PFSK-1 (cell line): ENCODE measurements at regions not wholly inside any gene's neighbourhood (a gene's known extent, or its start where the extent isn't known, plus 50 kb on each side); places are given as distances from the start of the nearest gene placed in this dataset.

Experiments
- FOXP2 ChIP-seq: optimal IDR thresholded peaks from 2 replicates; pipeline ENCODE3; 2011; ENCODE audit warnings: borderline replicate concordance, control low read depth, inconsistent platforms; ENCODE audit not compliant: insufficient read depth; ENCODE audit errors: extremely low read length, extremely low read depth
- POLR2AphosphoS5 ChIP-seq: IDR thresholded peaks from 2 replicates; pipeline ENCODE4 v1.6.1; 2012; ENCODE audit warnings: low read depth, mild to moderate bottlenecking, control low read depth, low read length, moderate library complexity
- SIN3A ChIP-seq: IDR thresholded peaks from 2 replicates; pipeline ENCODE4 v1.6.1; 2012; ENCODE audit warnings: mild to moderate bottlenecking, low read length, moderate library complexity, borderline replicate concordance; ENCODE audit not compliant: insufficient read depth
- TAF1 ChIP-seq: IDR thresholded peaks from 2 replicates; pipeline ENCODE4 v1.6.1; 2012; ENCODE audit warnings: low read length, control low read depth, borderline replicate concordance; ENCODE audit not compliant: insufficient read depth
- TF ChIP-seq, protein P1 (sequence below), 2 experiments: IDR thresholded peaks; 2 replicates each; pipeline versions ENCODE4 v1.6.1 to v1.8.0; 2011 to 2012; ENCODE audit warnings: low read depth in 2 of 2, low read length in 2 of 2, control low read depth in 1 of 2, inconsistent platforms in 1 of 2, mild to moderate bottlenecking in 1 of 2, moderate library complexity in 1 of 2; ENCODE audit not compliant: insufficient read depth in 1 of 2

DNA sequence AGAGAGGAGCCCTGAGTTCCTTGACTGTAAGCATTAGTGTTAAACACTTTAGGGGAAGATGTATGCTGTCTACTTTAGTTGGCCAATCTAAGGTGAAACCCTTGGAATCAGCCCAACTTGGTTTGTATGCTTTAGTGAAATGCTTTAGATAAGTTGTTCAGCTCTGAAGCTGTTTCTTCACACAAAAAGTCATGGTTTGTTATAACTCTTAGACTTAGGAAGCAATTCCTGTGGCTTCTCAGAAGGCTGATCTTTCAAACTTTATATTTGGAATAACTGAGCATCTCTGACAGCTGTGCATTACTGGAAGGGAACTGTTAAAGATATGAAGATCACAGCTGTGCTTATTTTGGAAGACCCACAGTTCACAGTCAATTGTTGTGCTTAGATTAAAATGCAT, 714.1 kb downstream of the FAT4 start:
- TF ChIP-seq SIN3A (no peak), TAF1 (no peak), POLR2AphosphoS5 (no peak), FOXP2 (no peak)
- TF ChIP-seq, protein P1, sequence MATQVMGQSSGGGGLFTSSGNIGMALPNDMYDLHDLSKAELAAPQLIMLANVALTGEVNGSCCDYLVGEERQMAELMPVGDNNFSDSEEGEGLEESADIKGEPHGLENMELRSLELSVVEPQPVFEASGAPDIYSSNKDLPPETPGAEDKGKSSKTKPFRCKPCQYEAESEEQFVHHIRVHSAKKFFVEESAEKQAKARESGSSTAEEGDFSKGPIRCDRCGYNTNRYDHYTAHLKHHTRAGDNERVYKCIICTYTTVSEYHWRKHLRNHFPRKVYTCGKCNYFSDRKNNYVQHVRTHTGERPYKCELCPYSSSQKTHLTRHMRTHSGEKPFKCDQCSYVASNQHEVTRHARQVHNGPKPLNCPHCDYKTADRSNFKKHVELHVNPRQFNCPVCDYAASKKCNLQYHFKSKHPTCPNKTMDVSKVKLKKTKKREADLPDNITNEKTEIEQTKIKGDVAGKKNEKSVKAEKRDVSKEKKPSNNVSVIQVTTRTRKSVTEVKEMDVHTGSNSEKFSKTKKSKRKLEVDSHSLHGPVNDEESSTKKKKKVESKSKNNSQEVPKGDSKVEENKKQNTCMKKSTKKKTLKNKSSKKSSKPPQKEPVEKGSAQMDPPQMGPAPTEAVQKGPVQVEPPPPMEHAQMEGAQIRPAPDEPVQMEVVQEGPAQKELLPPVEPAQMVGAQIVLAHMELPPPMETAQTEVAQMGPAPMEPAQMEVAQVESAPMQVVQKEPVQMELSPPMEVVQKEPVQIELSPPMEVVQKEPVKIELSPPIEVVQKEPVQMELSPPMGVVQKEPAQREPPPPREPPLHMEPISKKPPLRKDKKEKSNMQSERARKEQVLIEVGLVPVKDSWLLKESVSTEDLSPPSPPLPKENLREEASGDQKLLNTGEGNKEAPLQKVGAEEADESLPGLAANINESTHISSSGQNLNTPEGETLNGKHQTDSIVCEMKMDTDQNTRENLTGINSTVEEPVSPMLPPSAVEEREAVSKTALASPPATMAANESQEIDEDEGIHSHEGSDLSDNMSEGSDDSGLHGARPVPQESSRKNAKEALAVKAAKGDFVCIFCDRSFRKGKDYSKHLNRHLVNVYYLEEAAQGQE (IDR thresholded peaks at IDR 0.05; ENCODE audit: insufficient read depth in 1 of 2, low read depth in 2 of 2, low read length in 2 of 2) = no peak

DNA sequence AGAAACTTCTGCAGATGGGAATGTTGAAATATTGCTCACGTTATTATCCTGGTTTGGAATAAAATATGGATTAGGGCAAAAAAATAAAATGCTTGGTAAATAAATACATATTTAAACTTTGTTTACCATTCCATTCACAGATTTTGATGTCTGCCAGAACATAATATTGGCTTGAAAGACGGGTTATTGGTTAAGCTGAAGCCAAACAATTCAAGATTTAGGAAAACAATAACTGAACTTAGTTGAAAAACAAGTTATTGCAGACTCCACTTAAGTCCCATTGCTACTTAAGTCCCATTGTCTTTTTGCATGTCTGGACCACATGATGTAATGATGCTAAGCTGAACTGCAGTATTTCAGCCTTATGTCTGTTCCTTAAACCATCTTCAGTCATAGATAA, 722.5 kb downstream of the FAT4 start:
- TF ChIP-seq FOXP2 = no peak
- TF ChIP-seq, protein P1 (IDR thresholded peaks at IDR 0.05; ENCODE audit: insufficient read depth in 1 of 2, low read depth in 2 of 2, low read length in 2 of 2) = no peak
- no peak for TF ChIP-seq SIN3A

DNA sequence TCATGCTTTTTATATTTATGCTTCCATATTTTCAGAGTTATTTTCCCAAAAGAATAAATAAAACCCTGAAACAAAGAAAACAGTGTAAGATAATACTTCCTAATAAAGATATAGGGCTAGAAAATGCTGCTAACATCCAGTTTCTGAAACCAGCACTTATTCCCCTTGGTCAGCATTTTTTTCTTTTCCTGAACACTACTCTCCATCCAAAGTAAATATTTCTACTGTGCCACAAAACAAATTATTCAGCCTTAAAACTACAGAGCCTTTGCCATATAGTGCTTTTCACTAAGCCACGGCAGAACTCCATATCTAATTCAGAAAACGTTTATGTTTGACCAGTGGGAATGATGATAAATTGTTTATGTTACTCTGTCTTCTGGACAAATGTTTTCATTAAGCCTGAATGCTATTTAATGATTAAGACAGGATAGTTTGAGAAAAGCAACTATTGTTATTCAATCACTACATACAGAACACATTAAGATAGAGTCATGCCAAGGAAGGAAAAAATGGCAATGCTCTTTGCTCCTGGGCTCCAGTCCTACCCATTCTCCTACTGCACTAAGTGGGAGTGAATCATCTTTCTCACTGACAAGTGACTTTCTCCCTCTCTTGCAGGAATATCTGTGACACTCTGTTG, 723.9 kb downstream of the FAT4 start:
- TF ChIP-seq TAF1 (no peak), POLR2AphosphoS5 (no peak), FOXP2 (no peak), SIN3A (no peak)
- TF ChIP-seq, protein P1 (IDR thresholded peaks at IDR 0.05; ENCODE audit: insufficient read depth in 1 of 2, low read depth in 2 of 2, low read length in 2 of 2) = no peak

DNA sequence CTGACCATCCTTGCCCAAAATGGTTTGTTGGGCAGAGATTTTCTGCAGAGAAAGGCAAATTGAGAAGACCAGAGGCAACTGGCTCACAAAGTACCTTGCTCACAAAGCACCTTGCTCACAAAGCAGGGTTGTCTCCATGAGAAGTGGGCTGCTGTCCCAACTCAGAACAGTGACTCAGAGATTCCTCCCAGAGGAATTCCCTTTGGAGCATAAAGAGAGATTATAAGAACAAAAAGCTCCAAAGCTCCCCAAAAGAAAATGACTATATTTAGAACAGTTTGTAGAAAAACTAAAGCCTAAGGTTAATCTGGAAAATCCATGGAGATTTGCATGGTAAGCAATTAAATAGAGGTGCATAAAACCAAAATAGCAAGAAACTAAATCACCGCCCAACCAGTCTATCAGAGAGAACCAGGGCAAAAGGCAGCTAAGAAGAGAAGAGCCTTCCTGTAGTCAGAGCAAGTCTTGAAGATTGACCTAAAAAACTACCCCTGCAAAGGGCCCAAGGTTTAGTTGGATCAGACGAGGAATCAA, 731.4 kb downstream of the FAT4 start:
- TF ChIP-seq, protein P1 (IDR thresholded peaks at IDR 0.05; ENCODE audit: insufficient read depth in 1 of 2, low read depth in 2 of 2, low read length in 2 of 2) = no peak

DNA sequence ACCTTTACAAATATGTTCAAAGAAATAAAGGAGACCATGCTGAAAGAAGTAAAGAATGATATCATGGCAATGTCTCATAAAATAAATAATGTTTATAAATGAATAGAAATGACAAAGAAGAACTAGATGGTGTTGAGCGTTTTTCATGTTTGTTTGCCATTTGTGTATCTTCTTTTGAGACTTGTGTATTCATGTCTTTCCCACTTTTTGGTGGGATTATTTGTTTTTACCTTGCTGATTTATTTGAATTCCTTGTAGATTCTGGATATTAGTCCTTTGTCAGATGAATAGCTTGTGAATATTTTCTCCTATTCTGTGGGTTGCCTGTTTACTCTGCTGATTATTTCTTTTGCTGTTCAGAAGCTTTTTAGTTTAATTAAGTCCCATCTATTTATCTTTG, 732.4 kb downstream of the FAT4 start:
- TF ChIP-seq, protein P1 (IDR thresholded peaks at IDR 0.05; ENCODE audit: insufficient read depth in 1 of 2, low read depth in 2 of 2, low read length in 2 of 2) = no peak
- TF ChIP-seq FOXP2 (no peak), TAF1 (no peak), SIN3A (no peak), POLR2AphosphoS5 (no peak)
